ENCODE measurements at regions not wholly inside any gene's neighbourhood (a gene's known extent, or its start where the extent isn't known, plus 50 kb on each side); places are given as distances from the start of the nearest gene placed in this dataset.
"Not testable (repeated sequence)": the region's sequence is repeated elsewhere in the genome, so short reads cannot be mapped to it uniquely, and the experiment has no call there.

DNA sequence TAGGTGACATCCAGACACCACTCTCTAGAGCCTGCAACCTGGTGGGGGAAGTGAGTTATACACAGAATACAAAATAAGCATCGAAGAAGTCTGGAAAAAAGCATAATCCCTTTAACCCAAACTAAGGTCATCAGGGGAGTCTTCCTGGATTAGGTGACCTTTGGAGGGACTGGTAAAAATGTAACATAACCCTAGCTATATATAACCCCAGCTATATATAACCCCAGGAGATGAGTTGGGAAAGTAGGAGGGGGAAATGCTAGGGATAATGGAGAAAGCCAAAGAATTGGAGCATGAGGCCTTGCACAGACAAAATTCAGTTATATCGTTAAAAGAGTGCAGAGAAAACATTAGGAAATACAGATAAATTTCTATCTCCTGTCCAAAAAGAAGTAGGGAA lies 164.8 kb downstream of the QRSL1 start:
- DNase-seq, result no peak

GRCh38 chr6:106792536-106793236 lies 163.3 kb downstream of the QRSL1 start:
- no peak for DNase-seq

DNA sequence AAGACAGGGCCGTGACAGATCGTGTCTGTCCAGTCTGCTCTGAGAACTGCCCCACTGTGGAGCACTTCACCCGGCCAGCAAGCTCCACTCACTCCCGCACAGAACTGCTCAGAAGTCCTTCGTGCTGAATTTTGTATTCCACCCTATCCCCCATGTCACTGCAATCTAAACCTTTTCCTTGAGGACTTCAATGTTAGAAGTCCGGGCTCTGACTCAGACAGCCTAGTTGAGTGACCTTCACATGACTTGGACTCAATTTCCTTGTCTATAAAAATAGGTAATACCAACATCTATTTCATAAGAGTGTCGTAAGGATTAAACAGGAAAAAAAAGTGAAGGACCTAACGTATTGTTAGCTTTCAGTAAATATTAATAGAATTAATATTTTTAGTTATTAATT lies 161.6 kb downstream of the QRSL1 start:
- no peak for DNase-seq

- no peak for DNase-seq
Measured at GRCh38 chr6:106790149-106790770, 160.9 kb downstream of the QRSL1 start.

DNA sequence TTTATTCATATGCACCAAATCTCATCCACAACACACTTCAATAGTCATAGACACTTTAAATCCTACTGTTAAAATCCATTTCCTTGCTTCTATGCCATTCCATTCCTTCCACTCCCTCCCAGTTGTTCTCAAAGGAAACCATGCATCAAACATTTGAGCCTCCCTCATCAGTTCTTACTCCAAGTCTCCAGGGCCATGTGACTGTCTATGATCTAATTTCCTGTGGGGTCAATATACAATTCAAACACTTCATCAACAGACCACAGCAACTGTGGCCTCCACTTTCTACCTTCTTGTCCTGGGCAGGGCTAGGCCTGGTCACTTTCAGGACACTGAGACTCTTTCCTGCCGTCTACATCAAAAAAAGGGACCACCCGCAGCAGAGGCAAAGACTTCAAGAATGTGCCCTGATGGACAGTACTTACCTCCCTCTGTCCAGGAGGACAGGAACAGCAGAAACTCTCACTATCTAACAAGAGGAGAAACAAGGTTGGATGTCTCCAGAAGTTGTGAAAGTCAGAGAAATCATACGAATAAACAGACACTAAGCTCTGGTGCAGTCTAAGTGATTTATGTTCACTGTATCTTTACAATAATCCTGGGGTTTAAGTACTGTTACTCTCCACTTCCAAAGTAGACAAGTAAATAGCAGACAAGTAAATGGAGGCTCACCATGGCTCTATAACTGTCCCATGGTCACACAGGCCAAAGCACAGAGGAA lies 160.2 kb downstream of the QRSL1 start:
- DNase-seq, result no peak

- no peak for DNase-seq
Measured at GRCh38 chr6:106788761-106789160, 159.4 kb downstream of the QRSL1 start.

GRCh38 chr6:106787327-106788196 lies 158.2 kb downstream of the QRSL1 start:
- no peak for DNase-seq

- no peak for DNase-seq
Measured at GRCh38 chr6:106785298-106785697, 155.9 kb downstream of the QRSL1 start.

- no peak for DNase-seq
Measured at GRCh38 chr6:106783640-106784566, 154.5 kb downstream of the QRSL1 start.

- no peak for DNase-seq
Measured at GRCh38 chr6:106782536-106783285, 153.3 kb downstream of the QRSL1 start.

DNA sequence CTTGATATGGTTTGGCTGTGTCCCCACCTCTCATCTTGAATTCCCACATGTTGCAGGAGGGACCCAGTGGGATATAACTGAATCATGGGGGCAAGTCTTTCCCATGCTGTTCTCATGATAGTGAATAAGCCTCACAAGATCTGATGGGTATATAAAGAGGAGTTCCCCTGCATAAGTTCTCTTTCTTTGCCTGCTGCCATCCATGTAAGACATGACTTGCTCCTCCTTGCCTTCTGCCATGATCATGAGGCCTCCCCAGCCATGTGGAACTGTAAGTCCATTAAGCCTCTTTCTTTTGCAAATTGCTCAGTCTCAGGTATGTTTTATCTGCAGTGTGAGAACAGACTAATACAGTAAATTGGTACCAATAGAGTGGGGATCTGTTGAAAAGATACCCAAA lies 150.2 kb downstream of the QRSL1 start:
- not testable (repeated sequence) for DNase-seq

GRCh38 chr6:106778943-106779342 lies 149.6 kb downstream of the QRSL1 start:
- DNase-seq, result no peak

DNA sequence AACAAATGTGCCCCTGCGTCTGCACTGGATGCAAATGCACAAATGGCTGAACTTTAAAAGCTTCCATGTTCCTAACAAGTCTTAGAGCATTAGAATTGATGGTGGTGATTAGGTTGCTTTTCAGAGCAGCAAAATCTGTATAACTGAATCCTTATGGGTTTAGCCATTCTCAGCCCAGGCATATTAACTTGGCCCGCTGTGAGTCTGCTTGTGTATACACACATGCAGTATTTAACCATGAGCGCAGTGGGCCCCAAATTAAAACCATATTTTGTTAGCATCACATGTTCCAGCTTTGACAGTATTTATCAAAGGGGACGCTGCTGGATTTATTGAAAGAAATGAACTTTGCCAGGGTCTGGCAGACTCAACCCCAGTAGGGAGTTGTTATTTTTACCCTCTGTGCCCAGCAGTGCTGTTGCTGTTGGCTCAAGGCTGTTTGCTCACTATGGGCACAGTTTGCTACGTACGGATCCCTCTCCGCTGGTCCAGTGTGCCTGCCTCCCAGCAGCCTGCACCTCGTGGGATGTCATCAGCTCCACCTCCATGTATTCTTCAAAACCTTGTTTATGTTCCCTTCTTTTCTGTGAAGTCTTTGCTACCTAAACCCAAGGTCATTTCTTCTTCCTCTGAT lies 144.7 kb downstream of the QRSL1 start:
- no peak for DNase-seq

DNA sequence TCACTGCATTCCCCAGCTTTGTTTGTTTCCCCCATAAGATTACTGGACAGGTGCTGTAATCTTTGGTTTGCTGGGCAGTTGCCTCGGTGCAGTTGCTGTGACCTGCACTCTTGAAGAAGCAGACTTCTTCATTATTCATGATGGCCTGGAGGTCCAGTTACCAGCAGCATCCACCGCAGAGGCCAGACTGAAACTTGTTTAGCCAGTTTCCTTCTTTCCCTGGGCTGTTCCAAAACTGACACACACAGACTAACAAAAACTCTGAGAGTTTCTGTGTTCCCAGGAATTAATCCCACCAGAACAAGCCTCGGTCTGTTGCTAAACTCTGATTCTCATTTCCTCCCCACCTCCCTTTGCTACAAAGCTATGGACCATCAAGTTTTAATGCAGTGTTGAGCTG lies 144.1 kb downstream of the QRSL1 start:
- DNase-seq, result no peak

DNA sequence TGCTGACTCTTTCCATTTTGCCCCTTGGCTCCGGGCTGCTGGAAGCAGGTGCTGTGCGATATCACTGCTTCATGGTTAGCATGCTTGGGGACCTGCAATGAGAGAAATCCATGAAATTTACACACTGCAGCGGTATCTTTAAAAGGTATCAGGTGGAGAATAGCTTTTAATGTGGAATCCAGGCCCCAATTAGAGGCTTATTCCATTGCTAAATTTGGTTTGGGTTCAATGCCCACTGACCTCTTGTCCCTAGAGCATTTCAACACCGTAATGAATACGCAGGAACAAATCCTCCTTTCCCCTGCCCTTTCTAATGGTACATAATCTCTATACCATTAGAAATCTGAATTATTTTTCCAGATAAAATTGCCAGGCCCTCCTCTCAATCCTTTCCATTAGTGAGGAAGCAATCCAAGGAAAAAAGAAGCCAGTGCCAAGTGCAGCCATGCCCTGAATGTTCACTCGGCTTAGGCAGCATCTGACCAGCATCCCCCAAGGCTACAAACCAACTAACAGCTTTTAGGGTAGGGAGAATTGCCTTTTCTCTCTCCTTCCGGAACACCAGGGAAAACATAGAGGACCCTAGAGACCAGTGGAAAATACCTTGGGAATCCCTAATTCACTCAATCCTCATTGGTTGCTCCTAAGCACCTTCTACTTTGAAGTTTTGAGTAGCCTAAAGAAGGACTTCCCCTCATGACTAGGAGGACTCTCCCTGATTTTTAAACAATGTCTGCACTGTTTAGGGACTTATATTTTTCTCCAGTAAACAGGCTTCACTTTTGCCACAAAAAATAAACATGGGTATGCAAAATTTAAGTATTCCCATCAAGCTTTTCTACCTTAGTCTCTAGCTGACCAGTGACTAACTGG lies 143.1 kb downstream of the QRSL1 start:
- DNase-seq, result no peak

GRCh38 chr6:106771822-106772221 lies 142.4 kb downstream of the QRSL1 start:
- DNase-seq, result no peak

DNA sequence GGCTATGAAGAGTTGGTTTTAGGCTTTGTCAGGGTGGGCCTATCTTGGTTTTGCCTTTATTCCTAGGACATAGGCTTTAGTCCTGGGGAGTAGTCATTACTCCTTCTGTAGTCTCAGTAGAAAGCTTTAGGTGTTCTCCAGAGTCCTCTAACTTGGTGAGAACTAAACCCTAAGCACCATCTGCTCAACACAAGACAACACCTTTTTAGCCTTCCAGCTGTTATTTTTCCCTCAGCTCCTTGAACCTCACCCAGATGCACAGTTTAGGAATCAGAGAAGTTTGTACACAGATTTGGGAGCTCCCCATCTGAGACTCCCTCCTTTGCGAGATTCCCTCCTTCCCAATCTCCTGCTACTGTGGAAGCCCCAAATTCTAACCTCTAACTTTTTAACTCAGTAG lies 141.3 kb downstream of the QRSL1 start:
- DNase-seq, result no peak

DNA sequence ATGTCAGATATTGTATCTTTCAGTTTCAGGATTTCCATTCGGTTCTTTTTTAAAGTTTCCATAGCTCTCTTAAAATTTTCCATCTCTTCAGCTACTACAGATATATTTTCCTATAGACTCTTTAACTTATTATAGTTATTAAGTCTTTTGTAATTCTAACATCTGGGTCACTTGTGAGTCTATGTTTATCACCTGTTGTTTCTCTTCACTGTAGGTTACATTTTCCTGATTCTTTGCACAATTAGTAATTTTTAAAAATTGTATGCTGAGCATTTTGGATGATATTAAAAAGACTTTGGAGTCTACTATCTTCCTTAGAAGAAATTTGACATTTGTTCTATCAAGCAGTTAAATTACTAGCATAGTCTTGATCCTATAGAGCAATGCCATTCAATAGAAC lies 140.7 kb downstream of the QRSL1 start:
- no peak for DNase-seq

DNA sequence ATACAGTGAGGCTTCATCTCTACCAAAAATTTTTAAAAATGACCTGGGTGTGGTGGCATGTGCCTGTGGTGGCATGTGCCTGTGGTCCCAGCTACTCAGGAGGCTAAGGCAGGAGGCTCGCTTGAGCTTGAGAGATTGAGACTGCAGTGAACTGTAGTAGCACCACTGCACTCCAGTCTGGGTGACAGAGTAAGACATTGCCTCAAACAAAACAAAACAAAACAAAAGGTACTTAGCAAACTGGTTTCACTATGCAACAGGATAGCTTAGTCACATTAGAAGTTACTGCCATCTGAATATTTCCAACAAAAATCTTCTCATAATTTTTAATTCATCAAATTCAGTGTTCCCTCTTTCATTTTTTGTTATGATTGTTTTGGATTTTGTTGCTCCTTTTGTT lies 137.9 kb downstream of the QRSL1 start:
- DNase-seq, result no peak

GRCh38 chr6:106766201-106766600 lies 136.8 kb downstream of the QRSL1 start:
- no peak for DNase-seq

Data from activated CD4-positive, alpha-beta T cell treated with anti-CD3 and anti-CD28 coated beads for 48 hours (primary cell).